CD4-positive, alpha-beta T cell treated with Interleukin-4 for 1 hour (primary cell): ENCODE measurements at regions not wholly inside any gene's neighbourhood (a gene's known extent, or its start where the extent isn't known, plus 50 kb on each side); places are given as distances from the start of the nearest gene placed in this dataset.

Experiments used
- DNase-seq, 2 donors: peaks; one replicate each; pipeline ENCODE4 v3.0.0-alpha.2; 2020 to 2022

- no peak for DNase-seq
Observed at GRCh38 chr1:199172171-199173124, 533.6 kb downstream of the PTPRC start.

GRCh38 chr1:199173356-199173755, 534.5 kb downstream of the PTPRC start:
- peak in 1 of 2 donors; percentile 71 for DNase-seq

GRCh38 chr1:199174336-199174735, 535.5 kb downstream of the PTPRC start:
- no peak for DNase-seq

GRCh38 chr1:199176713-199177112, 537.9 kb downstream of the PTPRC start:
- DNase-seq: no peak

- no peak for DNase-seq
Observed at GRCh38 chr1:199177241-199177640, 538.4 kb downstream of the PTPRC start.

GRCh38 chr1:199178646-199179045, 539.8 kb downstream of the PTPRC start:
- no peak for DNase-seq

- no peak for DNase-seq
Observed at GRCh38 chr1:199182186-199182843, 543.5 kb downstream of the PTPRC start.

GRCh38 chr1:199184180-199184579, 545.3 kb downstream of the PTPRC start:
- no peak for DNase-seq

GRCh38 chr1:199194862-199195261, 556.0 kb downstream of the PTPRC start:
- DNase-seq: no peak

- no peak for DNase-seq
Observed at GRCh38 chr1:199197695-199198094, 558.9 kb downstream of the PTPRC start.

GRCh38 chr1:199202331-199202730, 563.5 kb downstream of the PTPRC start:
- DNase-seq: no peak

GRCh38 chr1:199204231-199204630, 565.4 kb downstream of the PTPRC start:
- no peak for DNase-seq

GRCh38 chr1:199205740-199206441, 567.1 kb downstream of the PTPRC start:
- DNase-seq: no peak

GRCh38 chr1:199208847-199209246, 570.0 kb downstream of the PTPRC start:
- DNase-seq: no peak

- DNase-seq: peak in 1 of 2 donors; percentile 30
Observed at GRCh38 chr1:199218065-199218464, 579.2 kb downstream of the PTPRC start.

GRCh38 chr1:199218533-199218932, 579.7 kb downstream of the PTPRC start:
- DNase-seq: no peak

- no peak for DNase-seq
Observed at GRCh38 chr1:199220031-199220430, 581.2 kb downstream of the PTPRC start.

GRCh38 chr1:199221371-199222150, 582.7 kb downstream of the PTPRC start:
- no peak for DNase-seq

- no peak for DNase-seq
Observed at GRCh38 chr1:199223936-199224335, 585.1 kb downstream of the PTPRC start.

- peak in 1 of 2 donors; percentile 67 for DNase-seq
Observed at GRCh38 chr1:199226163-199226562, 587.3 kb downstream of the PTPRC start.

- DNase-seq: no peak
Observed at GRCh38 chr1:199242147-199242546, 603.3 kb downstream of the PTPRC start.

GRCh38 chr1:199242601-199243000, 603.8 kb downstream of the PTPRC start:
- DNase-seq: no peak
